Sigmoid colon (tissue), 6 donors: ENCODE measurements at regions not wholly inside any gene's neighbourhood (a gene's known extent, or its start where the extent isn't known, plus 50 kb on each side); places are given as distances from the start of the nearest gene placed in this dataset.

Source experiments
- DNase-seq: peaks from one replicate; pipeline ENCODE4 v3.0.0-alpha.2; 2019
- H3K27ac ChIP-seq, 4 donors: fragments of 200-600 bp; sonication (generic); one replicate each; pipeline ENCODE4 v1.5.1; 2016 to 2019; ENCODE audit warnings: mild to moderate bottlenecking in 1 of 4
- H3K27me3 ChIP-seq, 3 donors: fragments of 200-600 bp; sonication (generic); one replicate each; pipeline ENCODE4 v1.5.1; 2019; ENCODE audit warnings: mild to moderate bottlenecking in 1 of 3
- H3K36me3 ChIP-seq, 4 donors: fragments of 200-600 bp; sonication (generic); one replicate each; pipeline ENCODE4 v1.5.1; 2016 to 2019
- H3K4me1 ChIP-seq, 4 donors: fragments of 200-600 bp; sonication (generic); one replicate each; pipeline ENCODE4 v1.5.1; 2017 to 2019
- H3K4me3 ChIP-seq, 4 donors: fragments of 200-600 bp; sonication (generic); one replicate each; pipeline ENCODE4 v1.5.1; 2017 to 2019; ENCODE audit warnings: mild to moderate bottlenecking in 2 of 4, moderate library complexity in 1 of 4
- H3K9me3 ChIP-seq, 4 donors: fragments of 200-600 bp in 3 of 4; sonication (generic) in 3 of 4; one replicate each; pipeline versions ENCODE4 v1.5.1 to v1.6.1; 2013 to 2019
- EP300 ChIP-seq, 4 donors: sonication (generic); formaldehyde crosslinking; IDR thresholded peaks; one replicate each; pipeline ENCODE4 v1.6.1; 2017; ENCODE audit warnings: antibody characterized with exemption in 4 of 4
- POLR2A ChIP-seq, 2 donors: fragments of 450-650 bp; IDR thresholded peaks; one replicate each; pipeline ENCODE4 v1.6.1; 2016; ENCODE audit warnings: antibody characterized with exemption in 2 of 2, mild to moderate bottlenecking in 2 of 2, moderate library complexity in 2 of 2
- POLR2AphosphoS5 ChIP-seq, 4 donors: sonication (generic); formaldehyde crosslinking; IDR thresholded peaks; one replicate each; pipeline ENCODE4 v1.6.1; 2017; ENCODE audit warnings: antibody characterized with exemption in 4 of 4
- WGBS, 2 donors: extraction: QIAGEN DNeasy Blood & Tissue Kit; methylation state at CpG; one replicate each; pipeline ENCODE4 v1.1.7; 2013; 5-methylcytosine and 5-hydroxymethylcytosine counted together
- intact Hi-C: fragments of 100-400 bp; cut with DNase I; formaldehyde crosslinking; loops from one replicate; pipeline ENCODE4 v1.15.1; 2023
- TF ChIP-seq, protein P1 (sequence below), 4 experiments: fragments of 450-650 bp in 3 of 4; fragments of 200-600 bp in 1 of 4; IDR thresholded peaks; one replicate each; pipeline ENCODE4 v1.5.1; 2016 to 2019; ENCODE audit warnings: antibody characterized with exemption in 4 of 4, mild to moderate bottlenecking in 3 of 4, moderate library complexity in 2 of 4
- donor health status: healthy with polysubstance abuse.
- donor health status: healthy.

DNA sequence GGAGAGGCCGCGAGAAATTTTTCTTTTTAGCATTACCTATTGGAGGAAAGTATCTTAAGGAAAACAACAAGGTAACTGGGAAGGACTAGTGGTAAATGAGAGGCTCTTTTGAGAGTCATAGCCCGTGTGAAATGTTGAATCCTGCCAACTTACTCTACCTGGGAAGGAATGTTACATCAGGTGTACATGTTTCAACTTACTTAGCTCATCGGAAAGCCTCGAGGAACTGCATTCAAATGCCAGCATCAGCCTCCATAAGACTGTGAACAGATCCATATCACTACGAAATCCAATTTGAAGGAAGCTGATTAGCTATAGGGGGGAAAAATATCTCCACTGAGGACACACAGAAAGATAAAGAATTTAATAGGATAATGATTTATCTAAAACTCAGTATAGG is 72.3 kb upstream of the PDZRN3 start:
- Histone ChIP-seq H3K27ac (no peak overlapping the region), H3K27me3 (no peaks in the 10 kb centered on the region), H3K9me3 (no peaks in the 10 kb centered on the region), H3K4me3 (no peak overlapping the region), H3K36me3 (no peaks in the 10 kb centered on the region), H3K4me1 (peaks cover 0 to 7% (median 0%) of the 10 kb centered on the region in 4 donors)
- WGBS, 2 donors = 74 to 78% methylated on average over 6 of the region's 6 CpGs
- intact Hi-C loops = no loop called here
- DNase-seq = no peak
- TF ChIP-seq EP300 (IDR thresholded peaks at IDR 0.05) (no peak), POLR2A (IDR thresholded peaks at IDR 0.05) (no peak), POLR2AphosphoS5 (IDR thresholded peaks at IDR 0.05) (no peak)

DNA sequence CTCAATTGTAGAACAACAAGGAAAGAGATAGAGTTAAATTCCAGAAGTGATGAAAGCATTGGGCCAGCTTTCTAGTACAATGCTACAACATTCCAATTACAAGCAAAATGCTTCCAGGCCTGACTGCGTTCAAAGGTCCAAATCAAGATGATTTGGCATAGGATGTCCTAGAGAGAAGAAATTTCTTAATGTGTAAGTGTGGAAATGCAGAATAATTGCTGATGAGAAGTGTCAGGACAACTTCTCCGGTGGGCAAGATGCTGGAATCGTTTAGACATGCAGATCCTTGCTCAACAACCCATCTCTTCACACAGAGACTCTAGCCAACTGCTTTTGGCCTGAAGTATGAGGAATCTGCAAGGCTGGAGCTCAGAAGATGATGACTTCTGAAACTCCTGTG is 71.1 kb upstream of the PDZRN3 start:
- WGBS, 2 donors = 74 to 90% methylated on average over 3 of the region's 3 CpGs
- H3K27me3 ChIP-seq = no peaks in the 10 kb centered on the region

GRCh38 chr3:73694983-73695757 is 70.4 kb upstream of the PDZRN3 start:
- TF ChIP-seq EP300 (IDR thresholded peaks at IDR 0.05) (no peak), POLR2A (IDR thresholded peaks at IDR 0.05) (no peak), POLR2AphosphoS5 (IDR thresholded peaks at IDR 0.05) (no peak)
- TF ChIP-seq, protein P1, sequence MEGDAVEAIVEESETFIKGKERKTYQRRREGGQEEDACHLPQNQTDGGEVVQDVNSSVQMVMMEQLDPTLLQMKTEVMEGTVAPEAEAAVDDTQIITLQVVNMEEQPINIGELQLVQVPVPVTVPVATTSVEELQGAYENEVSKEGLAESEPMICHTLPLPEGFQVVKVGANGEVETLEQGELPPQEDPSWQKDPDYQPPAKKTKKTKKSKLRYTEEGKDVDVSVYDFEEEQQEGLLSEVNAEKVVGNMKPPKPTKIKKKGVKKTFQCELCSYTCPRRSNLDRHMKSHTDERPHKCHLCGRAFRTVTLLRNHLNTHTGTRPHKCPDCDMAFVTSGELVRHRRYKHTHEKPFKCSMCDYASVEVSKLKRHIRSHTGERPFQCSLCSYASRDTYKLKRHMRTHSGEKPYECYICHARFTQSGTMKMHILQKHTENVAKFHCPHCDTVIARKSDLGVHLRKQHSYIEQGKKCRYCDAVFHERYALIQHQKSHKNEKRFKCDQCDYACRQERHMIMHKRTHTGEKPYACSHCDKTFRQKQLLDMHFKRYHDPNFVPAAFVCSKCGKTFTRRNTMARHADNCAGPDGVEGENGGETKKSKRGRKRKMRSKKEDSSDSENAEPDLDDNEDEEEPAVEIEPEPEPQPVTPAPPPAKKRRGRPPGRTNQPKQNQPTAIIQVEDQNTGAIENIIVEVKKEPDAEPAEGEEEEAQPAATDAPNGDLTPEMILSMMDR (IDR thresholded peaks at IDR 0.05) = no peak
- intact Hi-C loops = no loop called here

More for the DNA sequence above, 71.1 kb upstream of the PDZRN3 start:
- Histone ChIP-seq H3K4me1 (peaks cover 0 to 7% (median 0%) of the 10 kb centered on the region in 4 donors), H3K9me3 (no peaks in the 10 kb centered on the region), H3K36me3 (no peaks in the 10 kb centered on the region), H3K27ac (no peak overlapping the region), H3K4me3 (no peak overlapping the region)
- TF ChIP-seq POLR2AphosphoS5 (IDR thresholded peaks at IDR 0.05) (peak in 1 of 4 donors; percentile 17), EP300 (IDR thresholded peaks at IDR 0.05) (no peak), POLR2A (IDR thresholded peaks at IDR 0.05) (no peak)
- TF ChIP-seq, protein P1 (IDR thresholded peaks at IDR 0.05) = no peak
- intact Hi-C loops = no loop called here
- no peak for DNase-seq

DNA sequence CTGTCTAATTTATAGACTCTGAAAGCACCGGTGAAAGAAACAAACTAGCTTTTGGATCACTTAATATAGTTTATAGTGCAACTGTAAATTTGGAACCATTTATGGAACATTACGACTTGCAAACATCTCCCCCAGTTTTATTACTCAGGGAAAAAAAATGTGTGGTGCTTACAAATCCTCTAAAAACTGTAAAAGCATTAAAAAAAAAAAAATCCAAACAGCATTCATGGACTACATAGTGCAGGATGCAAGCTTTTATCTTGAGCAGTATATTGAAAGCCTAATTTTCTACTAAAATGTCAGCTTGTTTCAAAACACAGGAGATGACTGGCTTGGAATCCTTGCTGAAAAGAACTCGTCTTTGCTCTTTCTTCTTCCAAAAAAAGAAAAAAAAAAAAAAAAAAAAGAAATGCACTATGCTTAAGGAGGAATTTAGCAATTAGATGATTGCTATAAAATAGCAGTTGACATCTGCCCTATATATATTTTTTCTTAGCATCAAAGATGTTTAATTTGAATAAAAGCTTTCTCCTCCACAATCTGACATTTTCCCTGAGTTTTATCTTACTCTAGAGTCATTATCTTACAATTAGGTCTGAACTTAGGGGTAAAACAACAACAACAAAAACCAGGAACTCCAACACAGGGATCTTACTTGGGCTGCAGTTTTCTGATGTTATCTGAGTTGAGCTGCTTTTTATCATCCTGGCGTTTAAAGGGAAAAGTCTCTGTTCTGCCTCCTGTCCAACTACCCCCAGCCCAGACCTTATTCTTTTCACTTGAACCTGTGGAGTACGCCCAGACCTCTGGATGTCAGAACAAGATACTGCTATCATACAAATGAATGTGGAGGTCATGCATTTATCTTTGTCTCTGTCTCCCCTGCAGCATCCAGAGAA is 62.6 kb upstream of the PDZRN3 start:
- intact Hi-C loops = no loop called here
- WGBS, 2 donors = 49 to 66% methylated on average over 5 of the region's 5 CpGs
- Histone ChIP-seq H3K4me1 (peaks cover 0 to 18% (median 14%) of the 10 kb centered on the region in 4 donors), H3K9me3 (no peaks in the 10 kb centered on the region), H3K27ac (peak overlapping the region in 2 of 4 donors; percentile 8 to 37), H3K4me3 (no peak overlapping the region), H3K36me3 (no peaks in the 10 kb centered on the region), H3K27me3 (no peaks in the 10 kb centered on the region)
- DNase-seq = no peak
- TF ChIP-seq, protein P1 (IDR thresholded peaks at IDR 0.05) = no peak
- TF ChIP-seq POLR2AphosphoS5 (IDR thresholded peaks at IDR 0.05) (no peak), POLR2A (IDR thresholded peaks at IDR 0.05) (no peak), EP300 (IDR thresholded peaks at IDR 0.05) (no peak)

More at GRCh38 chr3:73694983-73695757, 70.4 kb upstream of the PDZRN3 start:
- Histone ChIP-seq H3K9me3 (no peaks in the 10 kb centered on the region), H3K4me3 (no peak overlapping the region), H3K27me3 (no peaks in the 10 kb centered on the region), H3K4me1 (peaks cover 0 to 7% (median 0%) of the 10 kb centered on the region in 4 donors), H3K27ac (no peak overlapping the region), H3K36me3 (no peaks in the 10 kb centered on the region)
- WGBS, 2 donors = 82 to 83% methylated on average over 1 of the region's 1 CpG
- DNase-seq = no peak

GRCh38 chr3:73685061-73685460 is 60.3 kb upstream of the PDZRN3 start:
- no peak overlapping the region for H3K4me3 ChIP-seq
- no peaks in the 10 kb centered on the region for H3K27me3 ChIP-seq
- peaks cover 0 to 18% (median 14%) of the 10 kb centered on the region in 4 donors for H3K4me1 ChIP-seq
- H3K27ac ChIP-seq = no peak overlapping the region
- WGBS, 2 donors = 18 to 47% methylated on average over 4 of the region's 4 CpGs
- H3K36me3 ChIP-seq = no peaks in the 10 kb centered on the region
- TF ChIP-seq POLR2A (IDR thresholded peaks at IDR 0.05) (no peak), EP300 (IDR thresholded peaks at IDR 0.05) (no peak), POLR2AphosphoS5 (IDR thresholded peaks at IDR 0.05) (no peak)
- TF ChIP-seq, protein P1 (IDR thresholded peaks at IDR 0.05) = no peak
- intact Hi-C loops = no loop called here
- DNase-seq = no peak
- H3K9me3 ChIP-seq = no peaks in the 10 kb centered on the region
